ENCODE measurements at regions not wholly inside any gene's neighbourhood (a gene's known extent, or its start where the extent isn't known, plus 50 kb on each side); places are given as distances from the start of the nearest gene placed in this dataset.
A peak's percentile ranks its signal among the peaks of the same experiment; 100 is the strongest.

GRCh38 chr4:38322714-38323113, 341.3 kb upstream of the KLF3 start:
- peak; percentile 94 for DNase-seq (ENCODE audit: low spot score)
- Histone ChIP-seq H3K9me3 (ENCODE audit: low read depth, low read length, poor library complexity, severe bottlenecking) (no peaks in the 10 kb centered on the region), H3K36me3 (ENCODE audit: insufficient read depth, low read length, poor library complexity, severe bottlenecking) (no peaks in the 10 kb centered on the region), H3K27ac (ENCODE audit: low read depth, low read length, poor library complexity, severe bottlenecking) (peak overlapping the region; percentile 81), H3K4me3 (ENCODE audit: low read depth, low read length, poor library complexity, severe bottlenecking) (no peak overlapping the region), H3K4me1 (ENCODE audit: insufficient read depth, low read length, poor library complexity, severe bottlenecking) (peaks cover 39% of the 10 kb centered on the region), H3K27me3 (replicated peaks; ENCODE audit: insufficient read depth, low read depth, low read length, poor library complexity) (no peaks in the 10 kb centered on the region)
- TF ChIP-seq CTCF (conservative IDR thresholded peaks at IDR 0.05; ENCODE audit: low read depth, low read length) (no peak), EZH2 (IDR thresholded peaks at IDR 0.05; ENCODE audit: borderline replicate concordance, low read depth, low read length, poor library complexity, severe bottlenecking) (no peak)
- CTCF ChIA-PET = interaction anchor here (0.6 kb wide), 1 partner anchor 153 kb away, joined by 4 read pairs; no protein-coding TSS in a partner anchor
- intact Hi-C loops (cut with micrococcal nuclease; ENCODE audit: unreplicated experiment) = loop anchor here (5.0 kb wide), 1 partner anchor 145 kb away; no protein-coding TSS in a partner anchor
- POLR2A ChIA-PET (ENCODE audit: low non-redundant PET) = interaction anchor here (0.6 to 0.8 kb wide), 4 partner anchors 20 to 345 kb away, joined by 4 to 15 read pairs (median 10); no protein-coding TSS in a partner anchor
- BruUV-seq (replicated peaks) = no TSS peak

- intact Hi-C loops (cut with micrococcal nuclease; ENCODE audit: unreplicated experiment) = loop anchor here (5.0 kb wide), 1 partner anchor 146 kb away; no protein-coding TSS in a partner anchor
- H3K36me3 ChIP-seq (ENCODE audit: insufficient read depth, low read length, poor library complexity, severe bottlenecking) = no peaks in the 10 kb centered on the region
- ChIA-PET POLR2A (ENCODE audit: low non-redundant PET) (interaction anchor here (0.6 to 0.8 kb wide), 4 partner anchors 21 to 345 kb away, joined by 4 to 15 read pairs (median 10); no protein-coding TSS in a partner anchor), CTCF (no interaction called here)
- H3K9me3 ChIP-seq (ENCODE audit: low read depth, low read length, poor library complexity, severe bottlenecking) = no peaks in the 10 kb centered on the region
- BruUV-seq (replicated peaks) = TSS peak; percentile 71
- H3K4me3 ChIP-seq (ENCODE audit: low read depth, low read length, poor library complexity, severe bottlenecking) = no peak overlapping the region
- DNase-seq (ENCODE audit: low spot score) = peak; percentile 80
- H3K4me1 ChIP-seq (ENCODE audit: insufficient read depth, low read length, poor library complexity, severe bottlenecking) = peaks cover 44% of the 10 kb centered on the region
- H3K27me3 ChIP-seq (replicated peaks; ENCODE audit: insufficient read depth, low read depth, low read length, poor library complexity) = no peaks in the 10 kb centered on the region
- H3K27ac ChIP-seq (ENCODE audit: low read depth, low read length, poor library complexity, severe bottlenecking) = peak overlapping the region; percentile 81
- TF ChIP-seq CTCF (conservative IDR thresholded peaks at IDR 0.05; ENCODE audit: low read depth, low read length) (no peak), EZH2 (IDR thresholded peaks at IDR 0.05; ENCODE audit: borderline replicate concordance, low read depth, low read length, poor library complexity, severe bottlenecking) (no peak)
Observed at GRCh38 chr4:38323141-38323641, 340.8 kb upstream of the KLF3 start.

- intact Hi-C loops (cut with micrococcal nuclease; ENCODE audit: unreplicated experiment) = loop anchor here (5.0 kb wide), 1 partner anchor 148 kb away; no protein-coding TSS in a partner anchor
- POLR2A ChIA-PET (ENCODE audit: low non-redundant PET) = no interaction called here
Observed at GRCh38 chr4:38324861-38325628, 339.0 kb upstream of the KLF3 start.

More at GRCh38 chr4:38324861-38325628, 339.0 kb upstream of the KLF3 start:
- Histone ChIP-seq H3K9me3 (ENCODE audit: low read depth, low read length, poor library complexity, severe bottlenecking) (no peaks in the 10 kb centered on the region), H3K36me3 (ENCODE audit: insufficient read depth, low read length, poor library complexity, severe bottlenecking) (no peaks in the 10 kb centered on the region), H3K27me3 (replicated peaks; ENCODE audit: insufficient read depth, low read depth, low read length, poor library complexity) (no peaks in the 10 kb centered on the region), H3K27ac (ENCODE audit: low read depth, low read length, poor library complexity, severe bottlenecking) (no peak overlapping the region), H3K4me3 (ENCODE audit: low read depth, low read length, poor library complexity, severe bottlenecking) (no peak overlapping the region), H3K4me1 (ENCODE audit: insufficient read depth, low read length, poor library complexity, severe bottlenecking) (peaks cover 39% of the 10 kb centered on the region)
- CTCF ChIA-PET = no interaction called here
- no peak for DNase-seq (ENCODE audit: low spot score)
- BruUV-seq (replicated peaks) = no TSS peak
- no peak for TF ChIP-seq EZH2 (IDR thresholded peaks at IDR 0.05; ENCODE audit: borderline replicate concordance, low read depth, low read length, poor library complexity, severe bottlenecking)

All from A673 (cell line).